WTC11 (cell line): ENCODE measurements at regions not wholly inside any gene's neighbourhood (a gene's known extent, or its start where the extent isn't known, plus 50 kb on each side); places are given as distances from the start of the nearest gene placed in this dataset.

Source experiments
- CREB1 ChIP-seq: sonication (generic); formaldehyde crosslinking; IDR thresholded peaks from 2 replicates; pipeline ENCODE4 v1.8.0; 2023; ENCODE audit warnings: mild to moderate bottlenecking, missing genetic modification reagents
- FOXJ3 ChIP-seq: sonication (generic); formaldehyde crosslinking; IDR thresholded peaks from 2 replicates; pipeline ENCODE4 v1.9.0; 2021; ENCODE audit warnings: missing genetic modification reagents, mild to moderate bottlenecking, borderline replicate concordance
- FOXP1 ChIP-seq: sonication (generic); formaldehyde crosslinking; IDR thresholded peaks from 2 replicates; pipeline ENCODE4 v1.8.0; 2022; ENCODE audit warnings: missing genetic modification reagents, mild to moderate bottlenecking, moderate library complexity, borderline replicate concordance
- GRHL2 ChIP-seq: fragments of 250-450 bp; sonication (Bioruptor Pico); IDR thresholded peaks from 2 replicates; pipeline ENCODE4 v1.8.0; 2022; ENCODE audit warnings: mild to moderate bottlenecking, moderate library complexity; ENCODE audit not compliant: insufficient replicate concordance, severe bottlenecking
- TEAD4 ChIP-seq: sonication (generic); formaldehyde crosslinking; IDR thresholded peaks from 2 replicates; pipeline ENCODE4 v1.8.0; 2022; ENCODE audit warnings: mild to moderate bottlenecking, missing genetic modification reagents
- ZBTB21 ChIP-seq: sonication (generic); formaldehyde crosslinking; IDR thresholded peaks from 2 replicates; pipeline ENCODE4 v1.8.1; 2023; ENCODE audit warnings: mild to moderate bottlenecking, missing genetic modification reagents, borderline replicate concordance
- ZNF317 ChIP-seq: sonication (generic); formaldehyde crosslinking; IDR thresholded peaks from 2 replicates; pipeline ENCODE4 v1.8.1; 2023; ENCODE audit warnings: low read depth, mild to moderate bottlenecking, moderate library complexity, missing genetic modification reagents, borderline replicate concordance
- TF ChIP-seq, protein P1 (sequence below): sonication (generic); formaldehyde crosslinking; IDR thresholded peaks from 2 replicates; pipeline ENCODE4 v1.8.1; 2022; ENCODE audit warnings: mild to moderate bottlenecking, missing genetic modification reagents, moderate library complexity, borderline replicate concordance
- TF ChIP-seq, protein P2 (sequence below): fragments of 200-600 bp; IDR thresholded peaks from 2 replicates; pipeline ENCODE4 v1.8.0; 2022; ENCODE audit warnings: antibody characterized with exemption
- TF ChIP-seq, protein P3 (sequence below): sonication (generic); formaldehyde crosslinking; IDR thresholded peaks from 2 replicates; pipeline ENCODE4 v1.8.1; 2023; ENCODE audit warnings: mild to moderate bottlenecking, missing genetic modification reagents, moderate library complexity
- TF ChIP-seq, protein P4 (sequence below): sonication (generic); formaldehyde crosslinking; IDR thresholded peaks from 2 replicates; pipeline ENCODE4 v1.8.1; 2023; ENCODE audit warnings: mild to moderate bottlenecking, moderate library complexity, missing genetic modification reagents
- TF ChIP-seq, protein P5 (sequence below): sonication (generic); formaldehyde crosslinking; conservative IDR thresholded peaks from 2 replicates; pipeline ENCODE4 v1.8.1; 2022; ENCODE audit warnings: mild to moderate bottlenecking, missing genetic modification reagents

DNA sequence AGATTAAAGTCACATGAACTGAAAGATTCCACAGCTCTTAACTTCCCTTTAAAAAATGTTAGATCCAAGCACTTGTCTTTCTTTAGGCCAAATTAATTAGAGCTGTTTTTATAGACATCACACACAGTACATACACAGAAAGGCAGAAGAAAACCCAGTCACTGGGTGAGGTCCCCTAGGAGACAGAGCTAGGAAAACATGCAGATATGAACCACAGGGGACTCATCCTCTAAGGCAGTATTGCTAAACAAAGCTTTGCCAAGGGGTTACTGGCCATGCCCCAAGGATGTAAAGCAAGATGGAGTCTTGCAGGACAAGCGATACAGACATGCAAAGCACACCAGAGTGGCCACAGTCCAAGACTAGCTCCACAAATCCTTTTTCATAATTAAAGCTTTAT, 227.0 kb downstream of the SEMA6A start:
- TF ChIP-seq, protein P1, sequence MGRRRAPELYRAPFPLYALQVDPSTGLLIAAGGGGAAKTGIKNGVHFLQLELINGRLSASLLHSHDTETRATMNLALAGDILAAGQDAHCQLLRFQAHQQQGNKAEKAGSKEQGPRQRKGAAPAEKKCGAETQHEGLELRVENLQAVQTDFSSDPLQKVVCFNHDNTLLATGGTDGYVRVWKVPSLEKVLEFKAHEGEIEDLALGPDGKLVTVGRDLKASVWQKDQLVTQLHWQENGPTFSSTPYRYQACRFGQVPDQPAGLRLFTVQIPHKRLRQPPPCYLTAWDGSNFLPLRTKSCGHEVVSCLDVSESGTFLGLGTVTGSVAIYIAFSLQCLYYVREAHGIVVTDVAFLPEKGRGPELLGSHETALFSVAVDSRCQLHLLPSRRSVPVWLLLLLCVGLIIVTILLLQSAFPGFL, result no peak
- no peak for TF ChIP-seq GRHL2 (CRISPR knock-in tag)
- TF ChIP-seq, protein P2, sequence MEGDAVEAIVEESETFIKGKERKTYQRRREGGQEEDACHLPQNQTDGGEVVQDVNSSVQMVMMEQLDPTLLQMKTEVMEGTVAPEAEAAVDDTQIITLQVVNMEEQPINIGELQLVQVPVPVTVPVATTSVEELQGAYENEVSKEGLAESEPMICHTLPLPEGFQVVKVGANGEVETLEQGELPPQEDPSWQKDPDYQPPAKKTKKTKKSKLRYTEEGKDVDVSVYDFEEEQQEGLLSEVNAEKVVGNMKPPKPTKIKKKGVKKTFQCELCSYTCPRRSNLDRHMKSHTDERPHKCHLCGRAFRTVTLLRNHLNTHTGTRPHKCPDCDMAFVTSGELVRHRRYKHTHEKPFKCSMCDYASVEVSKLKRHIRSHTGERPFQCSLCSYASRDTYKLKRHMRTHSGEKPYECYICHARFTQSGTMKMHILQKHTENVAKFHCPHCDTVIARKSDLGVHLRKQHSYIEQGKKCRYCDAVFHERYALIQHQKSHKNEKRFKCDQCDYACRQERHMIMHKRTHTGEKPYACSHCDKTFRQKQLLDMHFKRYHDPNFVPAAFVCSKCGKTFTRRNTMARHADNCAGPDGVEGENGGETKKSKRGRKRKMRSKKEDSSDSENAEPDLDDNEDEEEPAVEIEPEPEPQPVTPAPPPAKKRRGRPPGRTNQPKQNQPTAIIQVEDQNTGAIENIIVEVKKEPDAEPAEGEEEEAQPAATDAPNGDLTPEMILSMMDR, result no peak
- TF ChIP-seq, protein P3, sequence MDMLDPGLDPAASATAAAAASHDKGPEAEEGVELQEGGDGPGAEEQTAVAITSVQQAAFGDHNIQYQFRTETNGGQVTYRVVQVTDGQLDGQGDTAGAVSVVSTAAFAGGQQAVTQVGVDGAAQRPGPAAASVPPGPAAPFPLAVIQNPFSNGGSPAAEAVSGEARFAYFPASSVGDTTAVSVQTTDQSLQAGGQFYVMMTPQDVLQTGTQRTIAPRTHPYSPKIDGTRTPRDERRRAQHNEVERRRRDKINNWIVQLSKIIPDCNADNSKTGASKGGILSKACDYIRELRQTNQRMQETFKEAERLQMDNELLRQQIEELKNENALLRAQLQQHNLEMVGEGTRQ, result no peak
- TF ChIP-seq, protein P4, sequence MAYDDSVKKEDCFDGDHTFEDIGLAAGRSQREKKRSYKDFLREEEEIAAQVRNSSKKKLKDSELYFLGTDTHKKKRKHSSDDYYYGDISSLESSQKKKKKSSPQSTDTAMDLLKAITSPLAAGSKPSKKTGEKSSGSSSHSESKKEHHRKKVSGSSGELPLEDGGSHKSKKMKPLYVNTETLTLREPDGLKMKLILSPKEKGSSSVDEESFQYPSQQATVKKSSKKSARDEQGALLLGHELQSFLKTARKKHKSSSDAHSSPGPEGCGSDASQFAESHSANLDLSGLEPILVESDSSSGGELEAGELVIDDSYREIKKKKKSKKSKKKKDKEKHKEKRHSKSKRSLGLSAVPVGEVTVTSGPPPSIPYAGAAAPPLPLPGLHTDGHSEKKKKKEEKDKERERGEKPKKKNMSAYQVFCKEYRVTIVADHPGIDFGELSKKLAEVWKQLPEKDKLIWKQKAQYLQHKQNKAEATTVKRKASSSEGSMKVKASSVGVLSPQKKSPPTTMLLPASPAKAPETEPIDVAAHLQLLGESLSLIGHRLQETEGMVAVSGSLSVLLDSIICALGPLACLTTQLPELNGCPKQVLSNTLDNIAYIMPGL, result no peak
- no peak for TF ChIP-seq TEAD4
- TF ChIP-seq, protein P5, sequence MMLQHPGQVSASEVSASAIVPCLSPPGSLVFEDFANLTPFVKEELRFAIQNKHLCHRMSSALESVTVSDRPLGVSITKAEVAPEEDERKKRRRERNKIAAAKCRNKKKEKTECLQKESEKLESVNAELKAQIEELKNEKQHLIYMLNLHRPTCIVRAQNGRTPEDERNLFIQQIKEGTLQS (CRISPR knock-in tag), result no peak
- TF ChIP-seq ZNF317 (CRISPR knock-in tag), result no peak
- no peak for TF ChIP-seq FOXP1
- no peak for TF ChIP-seq FOXJ3 (CRISPR knock-in tag)
- TF ChIP-seq CREB1 (CRISPR knock-in tag), result no peak
- no peak for TF ChIP-seq ZBTB21 (CRISPR knock-in tag)
